Thoracic aorta (tissue), 2 donors: ENCODE measurements at regions not wholly inside any gene's neighbourhood (a gene's known extent, or its start where the extent isn't known, plus 50 kb on each side); places are given as distances from the start of the nearest gene placed in this dataset.

Experiments
- ATAC-seq: fragments of 150-250 bp; one replicate; pipeline ENCODE4 v1.8.0; 2017; ENCODE audit warnings: low read depth; ENCODE audit not compliant: insufficient number of reproducible peaks, low FRiP score
- DNase-seq: peaks from one replicate; pipeline ENCODE4 v3.0.0-alpha.2; 2020; ENCODE audit warnings: low spot score
- H3K27ac ChIP-seq, 2 donors: fragments of 200-600 bp; sonication (generic); 1 replicate in 1 of 2; 2 replicates in 1 of 2; pipeline ENCODE4 v1.5.1; 2016; ENCODE audit warnings: mild to moderate bottlenecking in 2 of 2, moderate library complexity in 2 of 2
- H3K27me3 ChIP-seq: fragments of 200-600 bp; sonication (generic); replicated peaks from 2 replicates; pipeline ENCODE4 v1.6.0; 2016; ENCODE audit warnings: mild to moderate bottlenecking; ENCODE audit not compliant: insufficient read depth
- H3K36me3 ChIP-seq: fragments of 200-600 bp; sonication (generic); one replicate; pipeline ENCODE4 v1.5.1; 2016
- H3K4me1 ChIP-seq, 2 donors: fragments of 200-600 bp; sonication (generic); 1 replicate in 1 of 2; 2 replicates in 1 of 2; pipeline versions ENCODE4 v1.5.1 to v1.6.0; 2016; ENCODE audit warnings: low read depth in 2 of 2, mild to moderate bottlenecking in 1 of 2; ENCODE audit not compliant: control insufficient read depth in 1 of 2
- H3K4me3 ChIP-seq: fragments of 200-600 bp; sonication (generic); 2 replicates; pipeline ENCODE4 v1.5.1; 2016; ENCODE audit warnings: mild to moderate bottlenecking
- H3K9me3 ChIP-seq: fragments of 200-600 bp; sonication (generic); 2 replicates; pipeline ENCODE4 v1.5.1; 2016
- CTCF ChIP-seq: fragments of 200-600 bp; sonication (generic); IDR thresholded peaks from one replicate; pipeline ENCODE4 v1.5.1; 2019; ENCODE audit warnings: antibody characterized with exemption

GRCh38 chr21:21664871-21665270 is 666.7 kb downstream of the NCAM2 start:
- Histone ChIP-seq H3K36me3 (no peaks in the 10 kb centered on the region), H3K4me1 (no peaks in the 10 kb centered on the region), H3K27ac (no peak overlapping the region), H3K9me3 (no peaks in the 10 kb centered on the region), H3K4me3 (no peak overlapping the region), H3K27me3 (no peaks in the 10 kb centered on the region)
- no peak for DNase-seq
- no peak for TF ChIP-seq CTCF
- ATAC-seq: no peak

- ATAC-seq (no peak), DNase-seq (no peak)
- no peaks in the 10 kb centered on the region for H3K27me3 ChIP-seq
- no peak for TF ChIP-seq CTCF
- H3K9me3 ChIP-seq: no peaks in the 10 kb centered on the region
- H3K36me3 ChIP-seq: no peaks in the 10 kb centered on the region
- H3K27ac ChIP-seq: no peak overlapping the region
- no peak overlapping the region for H3K4me3 ChIP-seq
- no peaks in the 10 kb centered on the region for H3K4me1 ChIP-seq
Measured at GRCh38 chr21:21666689-21667088, 668.5 kb downstream of the NCAM2 start.

GRCh38 chr21:21668198-21668597 is 670.0 kb downstream of the NCAM2 start:
- Histone ChIP-seq H3K27me3 (no peaks in the 10 kb centered on the region), H3K4me1 (no peaks in the 10 kb centered on the region), H3K9me3 (no peaks in the 10 kb centered on the region), H3K36me3 (no peaks in the 10 kb centered on the region), H3K27ac (no peak overlapping the region), H3K4me3 (no peak overlapping the region)
- ATAC-seq (no peak), DNase-seq (no peak)
- TF ChIP-seq CTCF: no peak

- no peak for TF ChIP-seq CTCF
- ATAC-seq: no peak
- H3K4me1 ChIP-seq: no peaks in the 10 kb centered on the region
- H3K9me3 ChIP-seq: no peaks in the 10 kb centered on the region
- H3K4me3 ChIP-seq: no peak overlapping the region
- no peak overlapping the region for H3K27ac ChIP-seq
- no peaks in the 10 kb centered on the region for H3K27me3 ChIP-seq
- no peaks in the 10 kb centered on the region for H3K36me3 ChIP-seq
- DNase-seq: no peak
Measured at GRCh38 chr21:21673959-21674358, 675.8 kb downstream of the NCAM2 start.

GRCh38 chr21:21675601-21676000 is 677.4 kb downstream of the NCAM2 start:
- no peak for TF ChIP-seq CTCF
- H3K36me3 ChIP-seq: no peaks in the 10 kb centered on the region
- H3K27ac ChIP-seq: no peak overlapping the region
- no peaks in the 10 kb centered on the region for H3K4me1 ChIP-seq
- no peak for ATAC-seq
- no peak for DNase-seq
- no peak overlapping the region for H3K4me3 ChIP-seq
- H3K9me3 ChIP-seq: no peaks in the 10 kb centered on the region
- no peaks in the 10 kb centered on the region for H3K27me3 ChIP-seq
